ENCODE measurements at regions not wholly inside any gene's neighbourhood (a gene's known extent, or its start where the extent isn't known, plus 50 kb on each side); places are given as distances from the start of the nearest gene placed in this dataset.
A peak's percentile ranks its signal among the peaks of the same experiment; 100 is the strongest.
"Not testable (repeated sequence)": the region's sequence is repeated elsewhere in the genome, so short reads cannot be mapped to it uniquely, and the experiment has no call there.

- ATAC-seq (replicated peaks in 6 of 8); H3K4me1 ChIP-seq (replicated peaks in 1 of 2); H3K4me3 ChIP-seq; in situ Hi-C loops (cut with MboI; ENCODE audit: low pct_unique_long_range_greater_than_20kb in 2 of 9, low sequenced_read_pairs in 9 of 9, unreplicated experiment in 9 of 9); H3K27ac ChIP-seq: not testable (repeated sequence)
Observed at GRCh38 chr10:47711428-47711827, 52.0 kb downstream of the SYT15B start.

DNA sequence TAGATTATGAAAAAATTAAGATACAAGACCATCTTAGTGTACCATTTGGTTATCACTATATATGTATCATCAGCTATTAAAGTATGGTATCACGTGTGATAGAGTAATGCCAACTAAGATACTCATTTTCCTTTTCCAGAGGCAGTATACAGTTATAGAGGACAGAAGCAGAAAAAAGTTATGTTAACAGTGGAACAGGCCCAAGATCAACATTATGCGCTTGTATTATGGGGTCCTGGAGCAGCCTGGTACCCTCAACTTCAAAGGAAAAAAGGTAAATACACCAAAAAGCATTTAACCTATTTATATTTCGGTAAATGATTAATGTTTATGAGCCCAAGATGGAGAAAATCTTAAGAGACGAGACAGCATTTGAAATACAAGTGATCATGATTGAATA, 52.9 kb downstream of the SYT15B start:
- H3K27ac ChIP-seq; ATAC-seq (replicated peaks in 6 of 8); H3K4me3 ChIP-seq; in situ Hi-C loops (cut with MboI; ENCODE audit: low pct_unique_long_range_greater_than_20kb in 2 of 9, low sequenced_read_pairs in 9 of 9, unreplicated experiment in 9 of 9); H3K4me1 ChIP-seq (replicated peaks in 1 of 2): not testable (repeated sequence)
- no CpG with 5 or more reads among the region's 4 CpGs for WGBS, 10 experiments

GRCh38 chr10:47705698-47706414, 57.5 kb downstream of the SYT15B start:
- H3K4me1 ChIP-seq (replicated peaks in 1 of 2); in situ Hi-C loops (cut with MboI; ENCODE audit: low pct_unique_long_range_greater_than_20kb in 2 of 9, low sequenced_read_pairs in 9 of 9, unreplicated experiment in 9 of 9); H3K27ac ChIP-seq: not testable (repeated sequence)
- WGBS, 10 experiments = no CpG with 5 or more reads among the region's 66 CpGs
- H3K4me3 ChIP-seq = peak overlapping the region in 4 of 5 donors; percentile 34 to 52 (median 46)
- ATAC-seq (replicated peaks in 6 of 8) = peak; percentile 93 to 100 (median 100)

DNA sequence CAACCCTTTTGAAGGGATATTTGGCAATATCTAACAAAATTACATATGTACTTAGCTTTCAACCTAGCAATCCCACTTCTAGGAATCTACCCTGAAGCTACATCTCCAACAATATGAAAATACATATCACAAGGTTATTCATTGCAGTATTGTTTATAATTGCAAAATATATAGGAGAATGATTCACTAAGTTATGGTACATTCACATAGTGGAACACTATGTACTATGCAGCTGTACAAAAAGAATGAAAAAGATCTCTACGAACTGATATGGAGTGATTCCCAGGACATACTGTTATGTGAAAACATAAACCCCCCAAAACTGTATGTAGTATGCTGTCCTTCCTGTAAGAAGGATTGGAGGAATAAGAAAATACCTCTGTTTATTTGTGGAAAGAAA, 62.1 kb downstream of the SYT15B start:
- H3K4me3 ChIP-seq; H3K4me1 ChIP-seq (replicated peaks in 1 of 2); H3K27ac ChIP-seq; in situ Hi-C loops (cut with MboI; ENCODE audit: low pct_unique_long_range_greater_than_20kb in 2 of 9, low sequenced_read_pairs in 9 of 9, unreplicated experiment in 9 of 9): not testable (repeated sequence)
- ATAC-seq (replicated peaks in 6 of 8) = peak in 1 of 8 experiments; percentile 77
- 40% methylated on average over 1 of the region's 1 CpG; no CpG with 5 or more reads in 9 of the 10 experiments for WGBS, 10 experiments

DNA sequence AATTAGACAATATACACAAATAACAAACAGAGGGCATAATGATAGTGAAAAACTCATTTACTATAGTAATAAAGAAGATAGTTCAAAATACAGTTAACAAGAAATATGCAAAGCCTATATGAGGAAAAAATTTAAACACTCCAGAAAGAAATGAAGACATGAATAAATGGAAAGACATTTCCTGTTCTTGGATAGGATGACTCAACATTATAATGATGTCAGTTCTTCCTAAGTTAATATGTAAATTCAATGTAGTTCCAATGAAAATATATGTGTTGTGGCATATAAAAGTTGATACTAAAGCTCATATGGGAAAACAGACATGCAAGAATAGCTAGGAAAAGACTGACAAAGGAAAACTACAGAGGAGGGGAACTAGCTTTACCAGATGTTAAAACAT, 63.5 kb downstream of the SYT15B start:
- in situ Hi-C loops (cut with MboI; ENCODE audit: low pct_unique_long_range_greater_than_20kb in 2 of 9, low sequenced_read_pairs in 9 of 9, unreplicated experiment in 9 of 9); H3K27ac ChIP-seq; H3K4me3 ChIP-seq; H3K4me1 ChIP-seq (replicated peaks in 1 of 2): not testable (repeated sequence)
- peak in 2 of 8 experiments; percentile 38 for ATAC-seq (replicated peaks in 6 of 8)

- H3K4me1 ChIP-seq (replicated peaks in 1 of 2) = not testable (repeated sequence)
Observed at GRCh38 chr10:47696170-47696569, 67.2 kb downstream of the SYT15B start.

DNA sequence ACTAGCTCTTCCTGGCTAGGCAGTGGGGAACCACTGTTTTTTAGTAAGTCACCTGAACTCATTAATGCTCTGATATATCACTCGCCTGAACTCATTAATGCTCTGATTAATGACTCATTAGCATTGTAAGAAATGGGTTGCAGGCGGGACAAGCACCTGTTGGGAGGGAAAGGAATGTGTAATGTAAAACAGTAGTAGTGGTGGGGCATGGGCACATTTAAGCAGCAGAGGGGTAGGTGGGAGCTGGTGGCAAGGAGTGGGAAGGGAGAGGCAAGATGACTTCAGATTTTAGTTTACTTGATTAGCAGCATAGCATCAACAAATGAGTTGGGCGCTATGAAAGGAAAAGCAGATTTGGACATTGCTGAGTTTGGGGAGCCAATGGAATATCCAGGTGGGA, 68.2 kb downstream of the SYT15B start:
- H3K4me1 ChIP-seq (replicated peaks in 1 of 2); ATAC-seq (replicated peaks in 6 of 8); H3K27ac ChIP-seq; H3K4me3 ChIP-seq; in situ Hi-C loops (cut with MboI; ENCODE audit: low pct_unique_long_range_greater_than_20kb in 2 of 9, low sequenced_read_pairs in 9 of 9, unreplicated experiment in 9 of 9): not testable (repeated sequence)
- no CpG with 5 or more reads among the region's 3 CpGs for WGBS, 10 experiments

More at GRCh38 chr10:47696170-47696569, 67.2 kb downstream of the SYT15B start:
- in situ Hi-C loops (cut with MboI; ENCODE audit: low pct_unique_long_range_greater_than_20kb in 2 of 9, low sequenced_read_pairs in 9 of 9, unreplicated experiment in 9 of 9); H3K4me3 ChIP-seq; H3K27ac ChIP-seq: not testable (repeated sequence)
- no CpG with 5 or more reads among the region's 1 CpG for WGBS, 10 experiments
- peak in 3 of 8 experiments; percentile 39 to 74 (median 56) for ATAC-seq (replicated peaks in 6 of 8)

GRCh38 chr10:47690304-47690703, 73.1 kb downstream of the SYT15B start:
- in situ Hi-C loops (cut with MboI; ENCODE audit: low pct_unique_long_range_greater_than_20kb in 2 of 9, low sequenced_read_pairs in 9 of 9, unreplicated experiment in 9 of 9); H3K4me1 ChIP-seq (replicated peaks in 1 of 2); ATAC-seq (replicated peaks in 6 of 8); H3K4me3 ChIP-seq; H3K27ac ChIP-seq: not testable (repeated sequence)
- no CpG with 5 or more reads among the region's 6 CpGs for WGBS, 10 experiments

- no CpG with 5 or more reads among the region's 3 CpGs for WGBS, 10 experiments
- ATAC-seq (replicated peaks in 6 of 8); in situ Hi-C loops (cut with MboI; ENCODE audit: low pct_unique_long_range_greater_than_20kb in 2 of 9, low sequenced_read_pairs in 9 of 9, unreplicated experiment in 9 of 9); H3K4me3 ChIP-seq; H3K27ac ChIP-seq; H3K4me1 ChIP-seq (replicated peaks in 1 of 2): not testable (repeated sequence)
Observed at GRCh38 chr10:47683826-47684475, 79.4 kb downstream of the SYT15B start.

DNA sequence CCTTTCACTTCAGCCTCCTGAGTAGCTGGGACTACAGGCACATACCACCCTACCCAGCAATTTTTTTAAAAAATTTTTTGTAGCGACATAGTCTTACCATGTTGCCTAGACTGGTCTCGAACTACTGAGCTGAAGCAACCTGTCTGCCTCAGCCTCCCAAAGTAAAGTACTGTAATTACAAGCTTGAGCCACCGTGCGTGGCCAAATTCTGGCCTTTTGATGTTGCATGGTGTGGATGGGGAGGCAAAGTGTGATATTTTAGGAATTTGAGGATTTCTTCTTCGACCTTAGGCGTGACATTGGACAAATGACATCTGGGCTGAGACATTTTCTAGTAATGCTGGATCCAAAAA, 81.8 kb downstream of the SYT15B start:
- in situ Hi-C loops (cut with MboI; ENCODE audit: low pct_unique_long_range_greater_than_20kb in 2 of 9, low sequenced_read_pairs in 9 of 9, unreplicated experiment in 9 of 9); ATAC-seq (replicated peaks in 6 of 8); H3K4me3 ChIP-seq; H3K4me1 ChIP-seq (replicated peaks in 1 of 2); H3K27ac ChIP-seq: not testable (repeated sequence)
- WGBS, 10 experiments = no CpG with 5 or more reads among the region's 6 CpGs

DNA sequence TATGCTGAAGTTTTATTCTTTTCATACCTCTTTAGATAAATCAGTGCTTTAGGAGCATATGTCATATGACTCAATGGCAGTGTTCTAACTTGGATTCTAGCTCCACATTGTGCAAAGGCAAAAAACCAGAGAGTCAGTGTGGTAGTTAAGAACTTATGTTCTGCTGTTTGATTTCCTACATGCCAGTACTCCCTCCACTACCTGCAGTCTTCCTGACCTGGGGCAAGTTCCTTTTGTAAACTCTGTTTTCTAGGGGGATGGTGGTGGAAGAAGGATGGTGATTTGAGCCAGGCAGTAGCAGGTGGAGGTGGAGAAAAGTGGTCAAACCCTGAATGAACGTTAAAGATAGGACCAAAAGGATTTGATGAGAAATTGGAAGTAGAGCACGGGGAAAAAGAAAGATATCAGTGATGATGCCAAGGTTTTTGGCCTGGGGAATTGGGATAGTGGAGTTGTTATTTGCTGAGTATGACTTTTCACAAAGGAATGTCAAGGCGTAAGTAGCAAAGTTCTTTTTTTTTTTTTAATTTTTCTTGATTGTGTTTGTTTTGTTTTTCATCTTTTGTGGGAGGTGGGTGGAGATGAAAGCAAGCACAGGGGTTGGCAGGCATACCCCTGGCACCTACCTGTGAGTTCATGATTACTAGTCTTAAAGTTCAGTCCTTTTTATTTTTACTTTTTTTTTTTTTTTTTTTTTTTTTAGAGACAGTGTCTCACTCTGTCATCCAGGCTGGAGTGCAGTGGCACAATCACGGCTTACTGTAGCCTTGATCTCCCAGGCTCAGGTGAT, 82.3 kb downstream of the SYT15B start:
- WGBS, 10 experiments = 33% methylated on average over 1 of the region's 4 CpGs; no CpG with 5 or more reads in 9 of the 10 experiments
- H3K27ac ChIP-seq; H3K4me1 ChIP-seq (replicated peaks in 1 of 2); in situ Hi-C loops (cut with MboI; ENCODE audit: low pct_unique_long_range_greater_than_20kb in 2 of 9, low sequenced_read_pairs in 9 of 9, unreplicated experiment in 9 of 9); ATAC-seq (replicated peaks in 6 of 8); H3K4me3 ChIP-seq: not testable (repeated sequence)

GRCh38 chr10:47676102-47676501, 87.3 kb downstream of the SYT15B start:
- in situ Hi-C loops (cut with MboI; ENCODE audit: low pct_unique_long_range_greater_than_20kb in 2 of 9, low sequenced_read_pairs in 9 of 9, unreplicated experiment in 9 of 9); ATAC-seq (replicated peaks in 6 of 8): not testable (repeated sequence)

GRCh38 chr10:47675577-47675976, 87.8 kb downstream of the SYT15B start:
- H3K4me3 ChIP-seq; H3K4me1 ChIP-seq (replicated peaks in 1 of 2); ATAC-seq (replicated peaks in 6 of 8); H3K27ac ChIP-seq; in situ Hi-C loops (cut with MboI; ENCODE audit: low pct_unique_long_range_greater_than_20kb in 2 of 9, low sequenced_read_pairs in 9 of 9, unreplicated experiment in 9 of 9): not testable (repeated sequence)

More at GRCh38 chr10:47676102-47676501, 87.3 kb downstream of the SYT15B start:
- not testable (repeated sequence) for H3K4me1 ChIP-seq (replicated peaks in 1 of 2); H3K27ac ChIP-seq; H3K4me3 ChIP-seq
- WGBS, 10 experiments = no CpG with 5 or more reads among the region's 1 CpG
